ENCODE measurements at regions not wholly inside any gene's neighbourhood (a gene's known extent, or its start where the extent isn't known, plus 50 kb on each side); places are given as distances from the start of the nearest gene placed in this dataset.

DNA sequence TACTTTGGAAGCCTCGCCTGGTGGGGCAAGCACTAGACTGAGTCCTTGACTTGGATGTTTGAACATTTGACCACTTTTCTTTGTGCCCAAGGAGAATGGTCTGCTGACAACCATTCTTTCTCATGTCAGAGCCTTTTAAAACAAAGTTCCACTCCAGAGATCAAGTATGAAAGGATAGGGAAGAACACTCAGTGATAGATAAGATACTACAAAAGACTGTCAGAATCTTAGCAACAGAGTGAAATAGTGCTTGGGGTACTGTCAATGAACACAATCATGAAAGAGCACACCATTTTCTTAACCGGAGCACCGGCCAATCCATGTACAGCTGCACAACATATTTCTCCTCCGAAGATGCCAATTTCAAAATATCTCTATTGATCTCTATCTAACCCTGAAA lies 82.8 kb upstream of the ADO start:
- no peak for DNase-seq

DNA sequence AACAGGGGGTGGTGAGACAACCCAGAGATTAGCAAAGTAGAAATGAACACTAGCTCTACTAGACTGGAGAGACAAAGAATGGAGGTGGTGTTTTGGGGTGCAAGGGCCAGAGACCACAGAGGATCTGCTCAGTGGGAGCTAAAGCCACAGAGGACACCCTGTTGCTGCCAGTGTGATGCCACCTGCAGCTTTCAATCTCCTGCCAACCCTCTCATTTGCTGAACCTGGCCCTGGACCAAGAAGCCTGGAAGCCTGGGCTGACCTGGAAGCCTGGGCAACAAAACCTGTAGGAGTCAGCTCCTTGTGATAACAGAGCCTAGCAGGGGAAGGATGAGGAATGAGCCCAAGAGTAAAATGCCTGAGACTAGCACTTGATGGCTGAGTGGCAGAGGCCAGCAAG lies 81.1 kb upstream of the ADO start:
- no peak for DNase-seq

- no peak for DNase-seq
Observed at GRCh38 chr10:62724465-62724864, 80.1 kb upstream of the ADO start.

DNA sequence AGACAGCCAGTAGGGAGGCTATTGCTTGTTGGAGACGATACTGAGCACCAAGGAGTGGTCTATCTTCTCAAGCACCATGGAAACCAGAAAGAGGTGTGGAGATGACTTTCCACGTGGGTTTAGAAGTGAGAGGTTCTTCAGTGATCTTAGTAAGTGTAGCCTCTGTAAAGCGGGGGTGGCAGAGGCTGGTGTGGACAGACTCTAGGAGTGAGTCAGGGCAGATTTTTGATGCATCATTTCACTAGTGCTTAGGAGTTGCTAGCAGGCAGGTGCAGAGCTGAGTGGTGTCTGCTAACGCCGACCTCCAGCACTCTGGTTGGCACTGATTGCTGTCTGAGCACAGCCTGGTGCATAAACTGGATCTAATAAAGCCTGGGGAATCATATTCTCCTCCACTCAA lies 78.4 kb upstream of the ADO start:
- no peak for DNase-seq

DNA sequence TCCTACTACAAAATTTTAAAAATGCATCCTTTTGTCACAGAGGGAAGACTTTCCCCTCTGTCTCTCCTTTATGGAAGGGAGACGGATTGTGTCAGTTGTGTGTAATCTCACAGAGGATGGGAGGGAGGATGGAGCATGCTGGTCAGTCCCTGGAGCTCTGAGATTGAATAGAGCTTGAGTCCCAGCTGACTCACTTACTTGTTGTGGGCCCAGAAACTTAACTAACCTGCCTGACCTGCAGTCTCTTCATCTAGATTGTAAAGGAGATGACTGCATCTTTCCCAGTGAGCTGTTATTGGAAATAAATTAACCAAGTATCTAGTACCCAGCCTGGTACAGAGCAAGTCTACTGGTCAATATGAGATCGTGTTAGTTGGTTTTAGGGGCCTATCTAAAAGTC lies 77.9 kb upstream of the ADO start:
- no peak for DNase-seq

GRCh38 chr10:62727934-62728333 lies 76.6 kb upstream of the ADO start:
- DNase-seq: no peak

GRCh38 chr10:62728479-62728878 lies 76.0 kb upstream of the ADO start:
- DNase-seq: no peak

GRCh38 chr10:62732841-62733653 lies 71.5 kb upstream of the ADO start:
- DNase-seq: peak; percentile 91

DNA sequence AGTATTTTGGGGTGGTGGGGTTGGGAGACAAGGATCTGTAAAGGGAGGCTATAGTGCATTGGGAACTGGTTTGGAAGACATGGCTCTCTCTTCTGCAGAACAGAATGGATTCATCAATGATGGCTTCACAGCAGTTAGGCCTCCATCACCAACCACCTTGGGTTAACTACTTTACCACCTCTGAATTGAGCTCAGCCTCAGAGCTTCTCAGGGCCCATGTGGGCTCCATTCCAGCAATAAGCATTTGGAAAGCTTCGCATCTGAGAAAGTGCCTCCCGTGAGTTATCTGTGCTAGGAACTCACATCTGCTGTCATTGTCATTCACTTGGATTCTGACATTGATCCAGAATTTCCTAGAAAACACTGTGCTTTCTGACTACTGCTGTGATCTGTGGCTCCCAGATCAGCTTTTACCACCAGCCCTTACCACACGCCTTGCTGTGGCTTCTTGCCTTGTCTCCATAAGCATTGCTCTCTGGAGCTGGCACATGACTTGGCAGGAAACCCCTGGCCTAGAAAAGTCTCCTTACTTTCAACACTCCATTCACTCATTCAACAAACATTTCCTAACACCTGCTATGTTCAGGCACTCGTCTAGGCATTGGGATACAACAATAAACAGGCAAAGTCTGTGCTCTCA lies 70.7 kb upstream of the ADO start:
- no peak for DNase-seq

DNA sequence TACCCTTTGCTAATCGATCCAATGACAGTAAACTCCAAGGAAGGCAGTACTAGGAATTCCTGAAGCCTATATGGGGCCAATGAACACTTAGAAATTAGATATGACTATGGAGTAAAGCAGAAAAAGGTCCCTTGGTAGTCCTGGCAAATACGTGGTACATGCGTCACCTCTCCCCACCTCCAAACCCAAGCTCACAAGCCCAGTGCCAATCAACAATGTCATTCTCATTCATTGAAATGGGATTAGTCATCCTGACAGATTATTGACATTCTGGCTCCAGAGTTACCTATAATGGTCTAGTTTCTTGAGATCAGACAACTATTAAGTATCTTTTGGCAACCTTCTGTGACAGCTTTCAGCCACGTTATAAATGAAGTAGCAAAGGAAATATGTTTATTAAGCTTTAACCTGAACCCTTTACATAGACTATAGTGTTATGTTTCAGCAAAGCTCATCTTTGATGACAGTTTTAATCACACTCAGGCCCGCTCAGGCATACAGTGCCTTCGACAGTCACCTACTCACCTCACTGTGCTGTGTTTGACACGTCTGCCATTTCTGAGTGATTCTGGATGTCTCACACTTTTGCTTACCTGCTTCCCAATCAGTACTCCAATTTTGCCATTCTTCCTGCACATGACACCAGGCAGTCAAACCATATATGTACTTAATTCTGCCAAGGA lies 69.6 kb upstream of the ADO start:
- no peak for DNase-seq

DNA sequence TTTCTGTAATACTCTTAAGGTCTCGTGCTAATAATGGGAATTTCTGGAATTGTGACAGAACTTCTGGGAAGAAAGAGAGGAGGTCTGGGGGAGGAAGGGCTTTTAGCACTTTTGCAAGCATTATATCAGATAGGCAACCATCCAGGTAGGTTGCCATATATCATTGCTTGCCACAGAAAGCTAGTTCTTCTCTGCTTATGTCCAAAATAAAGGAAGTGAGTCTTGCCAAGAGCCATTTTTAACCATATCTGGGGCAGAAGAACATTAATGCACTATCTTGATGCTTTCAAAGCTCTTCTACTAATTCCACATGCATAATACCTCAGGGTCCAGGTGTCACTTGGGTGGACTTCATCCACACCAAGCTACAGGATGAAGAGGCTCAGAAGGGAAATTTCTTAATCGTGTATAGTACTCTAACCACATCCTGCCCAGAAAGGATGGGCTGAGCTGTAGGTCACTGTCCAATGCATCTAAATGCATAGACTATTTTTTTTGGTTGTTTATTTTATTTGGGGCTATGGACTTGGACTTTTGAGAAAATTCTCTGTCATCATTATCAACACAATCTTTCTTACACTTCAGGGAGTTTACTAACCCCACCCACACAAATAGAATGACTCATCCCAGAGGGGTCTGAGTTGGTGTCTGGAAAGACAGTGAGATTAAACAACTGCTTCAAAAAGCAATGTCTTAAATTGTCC lies 68.9 kb upstream of the ADO start:
- DNase-seq: peak; percentile 67

DNA sequence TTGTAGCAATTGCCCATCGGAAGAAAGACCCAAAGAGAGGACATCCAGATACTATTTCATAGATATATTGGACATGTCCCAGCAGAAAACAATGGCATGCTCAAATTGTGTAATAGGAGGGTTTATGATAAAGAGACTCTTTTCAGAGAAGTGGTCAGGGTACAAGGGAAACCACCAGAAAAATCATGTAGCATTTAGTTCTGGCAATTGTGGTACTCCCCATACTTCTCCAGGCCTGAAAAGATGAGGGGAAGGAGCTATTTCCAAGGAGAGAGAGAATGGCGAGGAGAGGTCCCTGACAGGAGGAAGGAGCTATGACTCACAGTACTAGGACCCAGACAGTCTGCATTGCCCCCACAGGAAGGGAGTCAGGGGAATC lies 68.4 kb upstream of the ADO start:
- DNase-seq: no peak

GRCh38 chr10:62738916-62739315 lies 65.6 kb upstream of the ADO start:
- peak; percentile 62 for DNase-seq

GRCh38 chr10:62740885-62741745 lies 63.4 kb upstream of the ADO start:
- DNase-seq: no peak

GRCh38 chr10:62741996-62742395 lies 62.5 kb upstream of the ADO start:
- no peak for DNase-seq

DNA sequence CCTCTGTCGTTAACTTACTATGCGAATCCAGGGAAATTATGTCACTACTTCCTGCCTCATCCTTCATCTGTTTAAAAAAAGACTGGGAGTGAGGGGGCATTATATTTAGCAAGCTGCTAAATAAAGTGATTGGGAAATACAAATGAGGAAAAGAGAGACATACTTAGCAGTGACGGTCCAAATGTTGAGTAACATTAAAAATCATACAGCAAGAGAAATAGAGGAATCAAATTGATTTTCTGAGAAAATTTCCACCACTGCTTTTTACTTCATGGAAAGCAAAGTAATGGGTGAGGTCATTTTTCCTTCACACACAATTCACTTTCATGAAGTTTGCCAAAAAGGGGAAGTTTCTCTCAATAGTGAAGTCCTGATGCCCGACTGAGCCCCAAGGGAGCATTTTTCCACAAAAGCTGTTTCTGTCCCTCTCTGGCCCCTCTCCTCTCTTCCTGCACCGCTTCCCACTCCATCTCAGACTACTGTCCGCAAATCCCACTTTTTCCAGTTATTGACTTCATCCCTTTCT lies 61.9 kb upstream of the ADO start:
- no peak for DNase-seq

DNA sequence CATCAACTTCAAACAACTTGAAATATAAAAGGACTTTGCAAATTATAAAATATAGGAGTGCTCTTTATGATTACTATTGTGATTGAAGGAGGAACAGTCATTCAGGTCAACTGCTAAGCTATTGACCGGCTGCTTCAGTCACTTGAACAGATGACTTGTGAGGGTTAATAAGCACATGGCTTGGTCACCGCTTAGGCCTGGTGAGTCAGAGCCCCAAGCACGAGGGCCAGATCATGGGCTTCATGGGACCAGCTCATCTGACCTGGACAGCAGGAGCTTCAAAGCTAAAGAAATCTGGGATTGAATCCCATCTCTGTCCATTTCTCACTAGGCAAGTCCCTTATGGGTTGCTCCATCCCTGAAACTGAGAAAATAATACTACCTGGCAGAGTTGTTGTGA lies 60.4 kb upstream of the ADO start:
- no peak for DNase-seq

- DNase-seq: no peak
Observed at GRCh38 chr10:62745581-62745980, 58.9 kb upstream of the ADO start.

DNA sequence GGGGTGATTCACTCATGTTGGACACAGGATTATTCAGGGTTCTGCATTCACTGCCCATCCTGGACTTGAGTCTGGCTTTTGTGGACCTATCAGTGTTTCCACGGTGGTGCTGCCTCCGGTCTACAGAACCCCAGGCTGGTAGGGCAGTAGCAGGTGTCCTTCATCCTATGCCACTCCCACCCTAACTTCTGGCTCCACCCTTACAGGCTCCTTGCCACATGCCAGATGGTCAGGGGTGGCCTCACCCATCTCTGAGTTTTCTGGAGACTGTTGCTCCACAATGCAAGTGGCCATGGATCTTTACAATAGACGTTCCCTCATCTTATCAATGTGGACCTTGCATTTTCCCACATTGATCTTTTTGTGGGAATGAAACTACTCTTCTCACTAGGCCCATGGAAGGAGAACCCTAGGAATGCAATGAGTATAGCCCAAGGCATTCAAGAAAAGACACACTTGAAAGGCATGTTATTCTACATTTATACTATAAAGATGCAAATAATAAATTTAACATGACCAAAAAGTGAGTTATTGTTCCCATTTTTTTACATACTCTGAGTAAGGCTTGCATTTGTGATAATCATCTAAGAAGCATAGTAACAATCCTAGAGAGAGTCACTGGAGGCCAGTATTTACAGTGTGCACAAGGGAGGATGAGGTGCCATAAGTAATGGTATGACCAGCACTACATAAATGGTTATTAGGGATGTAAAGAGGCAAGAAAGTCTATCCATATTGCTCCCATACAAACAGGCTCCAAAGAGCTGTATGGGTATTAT lies 57.4 kb upstream of the ADO start:
- no peak for DNase-seq

- no peak for DNase-seq
Observed at GRCh38 chr10:62748386-62748785, 56.1 kb upstream of the ADO start.

- no peak for DNase-seq
Observed at GRCh38 chr10:62749093-62749683, 55.3 kb upstream of the ADO start.

Data from fibroblast of upper back skin (primary cell).